ENCODE measurements at regions not wholly inside any gene's neighbourhood (a gene's known extent, or its start where the extent isn't known, plus 50 kb on each side); places are given as distances from the start of the nearest gene placed in this dataset.

- Histone ChIP-seq H3K36me3 (replicated peaks in 1 of 2; ENCODE audit: insufficient read depth in 1 of 2, low read depth in 2 of 2) (no peaks in the 10 kb centered on the region), H3K9me3 (no peaks in the 10 kb centered on the region), H3K27ac (no peak overlapping the region), H3K4me1 (no peaks in the 10 kb centered on the region), H3K4me3 (no peak overlapping the region), H3K27me3 (no peaks in the 10 kb centered on the region)
- intact Hi-C loops (cut with DNase I) = no loop called here
- no peak for ATAC-seq
- 48 to 71% methylated on average over 1 of the region's 1 CpG for WGBS, 2 donors
- DNase-seq = no peak
- TF ChIP-seq CTCF (IDR thresholded peaks at IDR 0.05) (no peak), POLR2A (IDR thresholded peaks at IDR 0.05) (no peak)
Observed at GRCh38 chr3:162262129-162262528, 765.5 kb downstream of the OTOL1 start.

GRCh38 chr3:162263596-162263995, 767.0 kb downstream of the OTOL1 start:
- Histone ChIP-seq H3K4me1 (no peaks in the 10 kb centered on the region), H3K36me3 (replicated peaks in 1 of 2; ENCODE audit: insufficient read depth in 1 of 2, low read depth in 2 of 2) (no peaks in the 10 kb centered on the region), H3K4me3 (no peak overlapping the region), H3K27ac (no peak overlapping the region), H3K27me3 (no peaks in the 10 kb centered on the region), H3K9me3 (no peaks in the 10 kb centered on the region)
- intact Hi-C loops (cut with DNase I) = no loop called here
- DNase-seq = no peak
- TF ChIP-seq CTCF (IDR thresholded peaks at IDR 0.05) = no peak
- WGBS, 2 donors = 56 to 60% methylated on average over 2 of the region's 2 CpGs
- ATAC-seq = no peak

GRCh38 chr3:162269636-162270458, 773.2 kb downstream of the OTOL1 start:
- Histone ChIP-seq H3K27ac (no peak overlapping the region), H3K9me3 (no peaks in the 10 kb centered on the region), H3K36me3 (replicated peaks in 1 of 2; ENCODE audit: insufficient read depth in 1 of 2, low read depth in 2 of 2) (no peaks in the 10 kb centered on the region), H3K27me3 (no peaks in the 10 kb centered on the region), H3K4me3 (no peak overlapping the region), H3K4me1 (no peaks in the 10 kb centered on the region)
- DNase-seq (no peak), ATAC-seq (no peak)
- intact Hi-C loops (cut with DNase I) = no loop called here
- 37 to 40% methylated on average over 9 of the region's 9 CpGs for WGBS, 2 donors
- TF ChIP-seq POLR2A (IDR thresholded peaks at IDR 0.05) = no peak

GRCh38 chr3:162274070-162274469, 777.5 kb downstream of the OTOL1 start:
- ATAC-seq (no peak), DNase-seq (no peak)
- no peak overlapping the region for H3K27ac ChIP-seq
- H3K36me3 ChIP-seq (replicated peaks in 1 of 2; ENCODE audit: insufficient read depth in 1 of 2, low read depth in 2 of 2) = no peaks in the 10 kb centered on the region
- intact Hi-C loops (cut with DNase I) = no loop called here
- no peak overlapping the region for H3K4me3 ChIP-seq
- TF ChIP-seq CTCF (IDR thresholded peaks at IDR 0.05) (no peak), POLR2A (IDR thresholded peaks at IDR 0.05) (no peak)
- no peaks in the 10 kb centered on the region for H3K4me1 ChIP-seq
- no peaks in the 10 kb centered on the region for H3K27me3 ChIP-seq
- H3K9me3 ChIP-seq = no peaks in the 10 kb centered on the region

- Histone ChIP-seq H3K27me3 (no peaks in the 10 kb centered on the region), H3K4me1 (no peaks in the 10 kb centered on the region), H3K36me3 (replicated peaks in 1 of 2; ENCODE audit: insufficient read depth in 1 of 2, low read depth in 2 of 2) (no peaks in the 10 kb centered on the region), H3K9me3 (no peaks in the 10 kb centered on the region), H3K27ac (no peak overlapping the region), H3K4me3 (no peak overlapping the region)
- DNase-seq (no peak), ATAC-seq (no peak)
- intact Hi-C loops (cut with DNase I) = no loop called here
- 56 to 61% methylated on average over 2 of the region's 2 CpGs for WGBS, 2 donors
- TF ChIP-seq CTCF (IDR thresholded peaks at IDR 0.05) = no peak
Observed at GRCh38 chr3:162278834-162279233, 782.2 kb downstream of the OTOL1 start.

All from body of pancreas (tissue), 4 donors.